Ovary (tissue), 7 donors: ENCODE measurements at regions not wholly inside any gene's neighbourhood (a gene's known extent, or its start where the extent isn't known, plus 50 kb on each side); places are given as distances from the start of the nearest gene placed in this dataset.

Experiments used
- DNase-seq, 5 donors: peaks; one replicate each; pipeline ENCODE4 v3.0.0-alpha.2; 2019 to 2020
- H3K27ac ChIP-seq, 2 donors: fragments of 200-600 bp; one replicate each; pipeline versions ENCODE4 v1.5.1 to v1.8.0; 2019 to 2022
- H3K27me3 ChIP-seq: fragments of 200-600 bp; one replicate; pipeline ENCODE4 v1.8.0; 2022
- H3K36me3 ChIP-seq: fragments of 200-600 bp; sonication (generic); one replicate; pipeline ENCODE4 v1.5.1; 2019
- H3K4me1 ChIP-seq: one replicate; pipeline ENCODE4 v1.8.1; 2013; ENCODE audit warnings: mild to moderate bottlenecking, moderate library complexity; ENCODE audit not compliant: insufficient read depth
- H3K4me3 ChIP-seq: fragments of 200-600 bp; sonication (generic); one replicate; pipeline ENCODE4 v1.5.1; 2017
- H3K9me3 ChIP-seq, 2 donors: fragments of 200-600 bp in 1 of 2; sonication (generic) in 1 of 2; one replicate each; pipeline versions ENCODE4 v1.5.1 to v1.8.1; 2013 to 2019; ENCODE audit warnings: mild to moderate bottlenecking in 1 of 2, moderate library complexity in 1 of 2
- CTCF ChIP-seq, 3 donors: fragments of 450-650 bp in 2 of 3; fragments of 200-600 bp in 1 of 3; IDR thresholded peaks; one replicate each; pipeline versions ENCODE4 v1.5.1 to v1.8.0; 2016 to 2022; ENCODE audit warnings: antibody characterized with exemption in 3 of 3, mild to moderate bottlenecking in 1 of 3
- EP300 ChIP-seq: sonication (generic); formaldehyde crosslinking; IDR thresholded peaks from one replicate; pipeline ENCODE4 v1.6.1; 2017; ENCODE audit warnings: antibody characterized with exemption
- POLR2A ChIP-seq: fragments of 450-650 bp; IDR thresholded peaks from one replicate; pipeline ENCODE4 v1.6.1; 2017; ENCODE audit warnings: antibody characterized with exemption, mild to moderate bottlenecking, moderate library complexity
- WGBS, 3 donors: extraction: QIAGEN DNeasy Blood & Tissue Kit in 1 of 3; methylation state at CpG; one replicate each; pipeline versions ENCODE4 v1.1.5 to v1.1.7; 2013 to 2017; 5-methylcytosine and 5-hydroxymethylcytosine counted together
- intact Hi-C, 4 donors: fragments of 100-400 bp; cut with DNase I; formaldehyde crosslinking; loops; one replicate each; pipeline versions ENCODE4 v1.11.0 to v1.15.1; 2022 to 2023
- donor health status: DM: no; HTN: no; CAD: no; lungs with moderate emphysema.
- donor health status: DM: no; HTN: no; CAD: no.
- donor health status: Bipolar disorder and iron deficiency.
- donor health status: DM: no; HTN: no; CAD: no.
- donor health status: DM: yes; HTN: yes; CAD: no.

DNA sequence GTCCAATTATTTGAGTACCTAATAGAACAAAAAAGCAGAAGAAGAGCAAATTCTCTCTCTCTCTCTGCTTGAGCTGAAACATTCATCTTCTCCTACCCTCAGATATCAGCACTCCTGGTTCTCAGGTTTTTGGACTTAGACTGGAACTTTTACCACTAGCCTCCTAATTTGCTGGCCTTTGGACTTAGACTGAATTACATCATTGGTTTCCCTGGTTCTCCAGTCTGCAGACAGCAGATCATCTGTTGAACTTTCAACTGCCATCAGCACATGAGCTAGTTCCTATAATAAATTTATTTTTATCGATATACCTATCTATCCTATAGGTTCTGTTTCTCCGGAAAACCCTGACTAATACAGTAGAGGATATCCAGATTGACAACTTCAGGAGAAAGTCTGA, 208.9 kb upstream of the GAS1 start:
- 95 to 99% (median 98%) methylated on average over 2 of the region's 2 CpGs for WGBS, 3 donors
- no peak overlapping the region for H3K4me3 ChIP-seq
- no peaks in the 10 kb centered on the region for H3K9me3 ChIP-seq
- no peak for DNase-seq
- no peaks in the 10 kb centered on the region for H3K27me3 ChIP-seq
- peaks cover 4% of the 10 kb centered on the region for H3K4me1 ChIP-seq
- intact Hi-C loops, result no loop called here
- H3K36me3 ChIP-seq, result no peaks in the 10 kb centered on the region
- H3K27ac ChIP-seq, result no peak overlapping the region
- TF ChIP-seq CTCF (IDR thresholded peaks at IDR 0.05) (no peak), EP300 (no peak), POLR2A (no peak)

DNA sequence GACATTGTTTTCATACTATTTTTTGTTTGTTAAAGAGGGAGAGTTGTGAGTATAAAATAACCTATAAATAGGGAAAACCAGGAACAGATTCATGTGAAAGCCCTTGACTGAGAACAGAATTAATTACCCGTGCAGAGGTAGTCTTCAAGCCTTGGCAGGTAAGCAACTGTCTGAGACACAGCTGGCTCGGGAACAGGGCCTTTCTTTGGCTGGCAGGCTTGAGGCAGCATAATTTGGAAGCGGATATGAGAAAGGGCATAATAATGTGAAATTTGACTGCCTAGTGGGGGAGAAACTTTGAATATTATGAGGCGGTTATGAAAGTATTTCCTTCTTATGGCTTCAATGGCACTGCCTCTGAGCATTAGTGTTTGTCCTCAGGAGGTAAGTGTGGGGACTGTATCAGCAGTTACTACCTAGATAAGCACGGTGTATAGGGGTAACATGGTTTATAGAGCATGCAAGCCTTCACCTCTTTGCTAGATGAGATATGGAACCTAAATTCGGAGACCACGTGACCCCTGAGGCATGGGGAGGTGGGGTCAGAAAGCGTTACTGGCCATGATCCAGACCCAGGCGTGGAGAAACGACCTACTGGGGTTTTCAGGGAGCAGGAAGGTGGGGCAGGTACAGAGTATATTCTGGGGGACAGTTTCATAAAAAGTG, 210.2 kb upstream of the GAS1 start:
- 80 to 82% (median 80%) methylated on average over 10 of the region's 10 CpGs for WGBS, 3 donors
- H3K27me3 ChIP-seq, result no peaks in the 10 kb centered on the region
- H3K4me3 ChIP-seq, result no peak overlapping the region
- TF ChIP-seq POLR2A (no peak), CTCF (IDR thresholded peaks at IDR 0.05) (no peak), EP300 (no peak)
- intact Hi-C loops, result no loop called here
- H3K4me1 ChIP-seq, result peaks cover 4% of the 10 kb centered on the region
- H3K9me3 ChIP-seq, result no peaks in the 10 kb centered on the region
- no peaks in the 10 kb centered on the region for H3K36me3 ChIP-seq
- H3K27ac ChIP-seq, result no peak overlapping the region
- DNase-seq, result no peak

DNA sequence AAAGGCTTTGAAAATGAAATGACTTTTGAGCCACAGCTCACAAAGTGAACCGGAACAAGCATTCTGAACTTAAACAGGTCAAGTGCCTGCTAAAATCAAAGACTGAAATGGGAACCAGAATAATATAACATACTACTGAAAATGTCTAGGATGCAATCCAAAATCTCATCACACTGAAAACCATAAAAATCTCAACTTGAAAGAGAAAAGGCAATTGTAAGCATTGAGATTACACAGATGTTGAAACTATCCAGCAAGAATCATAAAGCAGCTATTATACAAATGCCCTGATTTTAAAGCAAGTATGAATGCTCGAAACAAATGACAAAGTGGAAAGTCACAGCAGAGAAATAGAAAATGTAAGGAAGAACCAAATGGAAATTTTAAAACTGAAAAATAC, 211.5 kb upstream of the GAS1 start:
- Histone ChIP-seq H3K36me3 (no peaks in the 10 kb centered on the region), H3K27ac (no peak overlapping the region), H3K4me3 (no peak overlapping the region), H3K9me3 (no peaks in the 10 kb centered on the region), H3K4me1 (peaks cover 4% of the 10 kb centered on the region), H3K27me3 (no peaks in the 10 kb centered on the region)
- TF ChIP-seq EP300 (no peak), CTCF (IDR thresholded peaks at IDR 0.05) (no peak), POLR2A (no peak)
- intact Hi-C loops, result no loop called here
- no peak for DNase-seq
- WGBS, 3 donors, result 80 to 96% (median 96%) methylated on average over 2 of the region's 2 CpGs

DNA sequence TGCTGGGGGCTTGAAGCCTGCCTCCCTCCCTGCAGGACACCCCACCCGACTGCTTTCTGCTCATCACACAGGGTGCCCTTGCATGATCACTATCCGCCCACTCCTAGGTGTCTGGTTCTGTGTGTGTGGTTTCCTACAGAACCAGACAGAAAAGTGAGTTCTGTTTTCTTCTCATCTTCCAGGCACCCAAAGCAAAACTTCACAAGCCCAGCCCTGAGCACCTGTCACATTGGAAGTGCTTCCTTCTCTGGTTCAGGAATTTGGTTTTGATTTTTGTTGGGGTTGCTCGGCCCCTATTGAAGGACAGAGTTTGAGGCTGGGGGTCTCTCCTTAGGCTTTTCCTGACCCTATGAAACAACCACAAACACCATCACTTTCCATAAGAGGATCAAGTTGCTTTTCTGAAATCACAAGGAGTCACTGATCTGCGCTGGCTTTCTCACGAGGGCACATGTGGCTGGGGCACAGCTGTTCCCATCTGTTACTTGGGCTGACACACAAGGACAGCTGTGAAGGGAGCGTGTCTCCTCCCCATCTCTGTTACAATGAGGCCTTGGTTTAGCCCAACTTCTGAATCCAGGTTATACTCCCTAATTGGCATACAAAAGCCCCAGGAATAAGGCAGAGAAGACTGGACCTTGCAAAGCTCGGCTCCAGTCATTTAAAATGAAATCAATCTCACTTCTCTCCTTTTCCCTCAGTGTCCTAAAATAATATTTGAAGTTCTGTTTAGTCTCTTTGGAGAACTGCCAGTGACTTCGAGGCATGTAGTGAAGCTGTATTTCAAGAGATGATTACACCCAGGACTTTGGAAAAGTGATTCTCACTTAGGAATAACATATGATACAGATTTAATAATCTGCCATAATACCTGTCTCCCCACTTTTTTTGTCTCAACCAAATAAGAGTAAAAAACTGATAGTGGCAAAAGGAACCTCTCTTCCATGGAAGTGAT, 213.1 kb upstream of the GAS1 start:
- Histone ChIP-seq H3K4me1 (peaks cover 4% of the 10 kb centered on the region), H3K36me3 (no peaks in the 10 kb centered on the region), H3K4me3 (no peak overlapping the region), H3K27ac (no peak overlapping the region), H3K9me3 (no peaks in the 10 kb centered on the region), H3K27me3 (no peaks in the 10 kb centered on the region)
- WGBS, 3 donors, result 31 to 45% (median 31%) methylated on average over 8 of the region's 8 CpGs
- TF ChIP-seq EP300, result no peak
- no peak for TF ChIP-seq POLR2A
- no peak for TF ChIP-seq CTCF (IDR thresholded peaks at IDR 0.05)
- intact Hi-C loops, result no loop called here
- DNase-seq, result no peak
